ENCODE measurements at regions not wholly inside any gene's neighbourhood (a gene's known extent, or its start where the extent isn't known, plus 50 kb on each side); places are given as distances from the start of the nearest gene placed in this dataset.

GRCh38 chr9:82164159-82164558 is 175.6 kb downstream of the SPATA31D1 start:
- no peak for TF ChIP-seq CTCF (IDR thresholded peaks at IDR 0.05)
- H3K4me3 ChIP-seq: no peak overlapping the region
- H3K9me3 ChIP-seq: no peaks in the 10 kb centered on the region
- intact Hi-C loops (cut with DNase I): no loop called here
- H3K36me3 ChIP-seq: no peaks in the 10 kb centered on the region
- DNase-seq (no peak), ATAC-seq (no peak)
- H3K27ac ChIP-seq: no peak overlapping the region
- H3K27me3 ChIP-seq: peaks cover 0 to 5% (median 0%) of the 10 kb centered on the region in 7 donors
- WGBS, 2 donors: 90 to 92% methylated on average over 2 of the region's 2 CpGs
- H3K4me1 ChIP-seq: no peaks in the 10 kb centered on the region

- no peak for TF ChIP-seq CTCF (IDR thresholded peaks at IDR 0.05)
- Histone ChIP-seq H3K36me3 (no peaks in the 10 kb centered on the region), H3K27me3 (no peaks in the 10 kb centered on the region), H3K27ac (no peak overlapping the region), H3K9me3 (no peaks in the 10 kb centered on the region), H3K4me1 (peaks cover 0 to 5% (median 0%) of the 10 kb centered on the region in 9 donors), H3K4me3 (no peak overlapping the region)
- intact Hi-C loops (cut with DNase I): no loop called here
- DNase-seq: no peak
- WGBS, 2 donors: 72 to 74% methylated on average over 4 of the region's 4 CpGs
- no peak for ATAC-seq
These were observed 178.7 kb downstream of the SPATA31D1 start for GRCh38 chr9:82167296-82167695.

GRCh38 chr9:82168585-82168984 is 180.0 kb downstream of the SPATA31D1 start:
- no peak for DNase-seq
- H3K9me3 ChIP-seq: no peaks in the 10 kb centered on the region
- H3K4me1 ChIP-seq: peaks cover 0 to 5% (median 0%) of the 10 kb centered on the region in 9 donors
- no peak for ATAC-seq
- H3K36me3 ChIP-seq: no peaks in the 10 kb centered on the region
- WGBS, 2 donors: 92 to 93% methylated on average over 3 of the region's 3 CpGs
- H3K27me3 ChIP-seq: no peaks in the 10 kb centered on the region
- H3K27ac ChIP-seq: no peak overlapping the region
- TF ChIP-seq CTCF (IDR thresholded peaks at IDR 0.05): no peak
- no peak overlapping the region for H3K4me3 ChIP-seq
- intact Hi-C loops (cut with DNase I): no loop called here

GRCh38 chr9:82170866-82171265 is 182.3 kb downstream of the SPATA31D1 start:
- peaks cover 0 to 5% (median 0%) of the 10 kb centered on the region in 9 donors for H3K4me1 ChIP-seq
- no peak for ATAC-seq

More at GRCh38 chr9:82170866-82171265, 182.3 kb downstream of the SPATA31D1 start:
- no peaks in the 10 kb centered on the region for H3K27me3 ChIP-seq
- no peak overlapping the region for H3K4me3 ChIP-seq
- peaks cover 0 to 4% (median 0%) of the 10 kb centered on the region in 11 donors for H3K9me3 ChIP-seq
- H3K36me3 ChIP-seq: no peaks in the 10 kb centered on the region
- intact Hi-C loops (cut with DNase I): no loop called here
- no peak for TF ChIP-seq CTCF (IDR thresholded peaks at IDR 0.05)
- WGBS, 2 donors: 54 to 56% methylated on average over 3 of the region's 3 CpGs
- no peak for DNase-seq
- no peak overlapping the region for H3K27ac ChIP-seq

Measured in heart right ventricle (tissue), 16 donors.